Nephron progenitor cell (in vitro differentiated cells): ENCODE measurements at regions not wholly inside any gene's neighbourhood (a gene's known extent, or its start where the extent isn't known, plus 50 kb on each side); places are given as distances from the start of the nearest gene placed in this dataset.

Source experiments
- DNase-seq: peaks from one replicate; pipeline ENCODE4 v3.0.0; 2021
- H3K27ac Mint-ChIP-seq: 2 replicates; pipeline ENCODE4 v1.8.0; 2021; ENCODE audit warnings: mild to moderate bottlenecking, moderate library complexity, mixed read lengths
- H3K27me3 Mint-ChIP-seq: 2 replicates; pipeline ENCODE4 v1.8.0; 2021; ENCODE audit warnings: mild to moderate bottlenecking, low read depth, mixed read lengths; ENCODE audit not compliant: poor library complexity
- H3K36me3 Mint-ChIP-seq: 2 replicates; pipeline ENCODE4 v1.8.0; 2021; ENCODE audit warnings: low read depth, mixed read lengths
- H3K4me1 Mint-ChIP-seq: 2 replicates; pipeline ENCODE4 v1.8.0; 2021; ENCODE audit warnings: mixed read lengths
- H3K4me3 Mint-ChIP-seq: 2 replicates; pipeline ENCODE4 v1.8.0; 2021; ENCODE audit warnings: mild to moderate bottlenecking, moderate library complexity, mixed read lengths
- H3K9me3 Mint-ChIP-seq: 2 replicates; pipeline ENCODE4 v1.8.0; 2021; ENCODE audit warnings: mild to moderate bottlenecking, moderate library complexity, mixed read lengths
- CTCF ChIP-seq: fragments of 200-600 bp; sonication (generic); IDR thresholded peaks from 2 replicates; pipeline ENCODE4 v1.5.0; 2021; ENCODE audit warnings: antibody characterized with exemption

- Mint-ChIP-seq H3K27ac (no peak overlapping the region), H3K36me3 (no peaks in the 10 kb centered on the region), H3K9me3 (no peaks in the 10 kb centered on the region), H3K27me3 (peaks cover 4% of the 10 kb centered on the region), H3K4me3 (no peak overlapping the region), H3K4me1 (peaks cover 5% of the 10 kb centered on the region)
- DNase-seq, result no peak
- TF ChIP-seq CTCF, result no peak
These were observed 442.6 kb downstream of the PRDM2 start for GRCh38 chr1:14142397-14143100.

GRCh38 chr1:14143777-14144176 lies 443.8 kb downstream of the PRDM2 start:
- TF ChIP-seq CTCF, result no peak

GRCh38 chr1:14148526-14148925 lies 448.5 kb downstream of the PRDM2 start:
- Mint-ChIP-seq H3K9me3 (peaks cover 9% of the 10 kb centered on the region), H3K36me3 (peaks cover 5% of the 10 kb centered on the region), H3K4me1 (no peaks in the 10 kb centered on the region), H3K27ac (no peak overlapping the region), H3K27me3 (peaks cover 3% of the 10 kb centered on the region), H3K4me3 (no peak overlapping the region)
- no peak for TF ChIP-seq CTCF
- DNase-seq, result no peak

More at GRCh38 chr1:14143777-14144176, 443.8 kb downstream of the PRDM2 start:
- H3K4me3 Mint-ChIP-seq, result no peak overlapping the region
- H3K27ac Mint-ChIP-seq, result no peak overlapping the region
- DNase-seq, result no peak
- H3K27me3 Mint-ChIP-seq, result no peaks in the 10 kb centered on the region
- H3K4me1 Mint-ChIP-seq, result peaks cover 5% of the 10 kb centered on the region
- no peaks in the 10 kb centered on the region for H3K9me3 Mint-ChIP-seq
- peaks cover 5% of the 10 kb centered on the region for H3K36me3 Mint-ChIP-seq

- no peak for DNase-seq
- H3K4me3 Mint-ChIP-seq, result no peak overlapping the region
- no peak overlapping the region for H3K27ac Mint-ChIP-seq
- peaks cover 5% of the 10 kb centered on the region for H3K36me3 Mint-ChIP-seq
- no peaks in the 10 kb centered on the region for H3K4me1 Mint-ChIP-seq
- peaks cover 3% of the 10 kb centered on the region for H3K27me3 Mint-ChIP-seq
- peaks cover 17% of the 10 kb centered on the region for H3K9me3 Mint-ChIP-seq
- no peak for TF ChIP-seq CTCF
These were observed 449.1 kb upstream of the KAZN start for GRCh38 chr1:14149431-14149830.

GRCh38 chr1:14156543-14156942 lies 441.9 kb upstream of the KAZN start:
- TF ChIP-seq CTCF, result no peak
- Mint-ChIP-seq H3K27me3 (peaks cover 3% of the 10 kb centered on the region), H3K4me1 (no peaks in the 10 kb centered on the region), H3K9me3 (peaks cover 61% of the 10 kb centered on the region), H3K27ac (no peak overlapping the region), H3K4me3 (no peak overlapping the region), H3K36me3 (peaks cover 15% of the 10 kb centered on the region)
- DNase-seq, result no peak

- DNase-seq, result no peak
- Mint-ChIP-seq H3K27me3 (no peaks in the 10 kb centered on the region), H3K36me3 (peaks cover 16% of the 10 kb centered on the region), H3K27ac (no peak overlapping the region), H3K4me1 (no peaks in the 10 kb centered on the region), H3K4me3 (no peak overlapping the region), H3K9me3 (peaks cover 59% of the 10 kb centered on the region)
- TF ChIP-seq CTCF, result no peak
These were observed 437.7 kb upstream of the KAZN start for GRCh38 chr1:14160781-14161180.
